GM06990 (cell line): ENCODE measurements at regions not wholly inside any gene's neighbourhood (a gene's known extent, or its start where the extent isn't known, plus 50 kb on each side); places are given as distances from the start of the nearest gene placed in this dataset.
"Not testable (repeated sequence)": the region's sequence is repeated elsewhere in the genome, so short reads cannot be mapped to it uniquely, and the experiment has no call there.

ENCODE experiments used
- DNase-seq: peaks from one replicate; pipeline ENCODE4 v3.0.0-alpha.2; 2011; ENCODE audit not compliant: insufficient read length; ENCODE audit errors: extremely low read depth
- H3K27me3 ChIP-seq: replicated peaks from 2 replicates; pipeline ENCODE4 v1.6.0; 2011; ENCODE audit warnings: low read length; ENCODE audit not compliant: control insufficient read depth, insufficient read depth
- H3K36me3 ChIP-seq: 2 replicates; pipeline ENCODE4 v1.5.1; 2011; ENCODE audit warnings: low read length; ENCODE audit not compliant: control insufficient read depth, insufficient read depth
- H3K4me3 ChIP-seq: replicated peaks from 2 replicates; pipeline ENCODE4 v1.5.1; 2011; ENCODE audit warnings: low read depth, mild to moderate bottlenecking, control low read depth, low read length
- TF ChIP-seq, protein P1 (sequence below): IDR thresholded peaks from 2 replicates; pipeline ENCODE4 v1.5.1; 2011; ENCODE audit warnings: low read length, control low read depth, mild to moderate bottlenecking, inconsistent platforms; ENCODE audit not compliant: insufficient read depth, poor library complexity, severe bottlenecking

DNA sequence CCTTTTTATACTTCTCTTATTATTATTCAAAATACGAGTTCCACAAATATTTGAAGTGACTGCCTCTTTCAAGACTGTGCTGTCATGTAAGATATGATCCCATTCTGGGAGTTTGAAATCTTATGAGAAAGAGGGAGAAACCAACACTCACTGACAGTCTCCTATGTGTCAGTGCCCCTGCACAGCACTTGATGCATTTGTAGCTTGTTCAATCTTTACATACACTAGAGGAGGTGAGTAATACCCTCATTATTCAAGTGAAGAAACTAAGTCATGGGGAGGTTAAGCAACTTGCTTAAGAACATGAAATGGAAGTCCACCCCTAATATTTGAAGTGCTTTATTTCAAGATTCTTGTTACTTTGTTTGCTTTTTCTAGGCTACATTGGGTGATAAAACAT, 459.5 kb upstream of the FANCL start:
- H3K27me3 ChIP-seq, result no peaks in the 10 kb centered on the region
- no peak overlapping the region for H3K4me3 ChIP-seq
- DNase-seq, result no peak

DNA sequence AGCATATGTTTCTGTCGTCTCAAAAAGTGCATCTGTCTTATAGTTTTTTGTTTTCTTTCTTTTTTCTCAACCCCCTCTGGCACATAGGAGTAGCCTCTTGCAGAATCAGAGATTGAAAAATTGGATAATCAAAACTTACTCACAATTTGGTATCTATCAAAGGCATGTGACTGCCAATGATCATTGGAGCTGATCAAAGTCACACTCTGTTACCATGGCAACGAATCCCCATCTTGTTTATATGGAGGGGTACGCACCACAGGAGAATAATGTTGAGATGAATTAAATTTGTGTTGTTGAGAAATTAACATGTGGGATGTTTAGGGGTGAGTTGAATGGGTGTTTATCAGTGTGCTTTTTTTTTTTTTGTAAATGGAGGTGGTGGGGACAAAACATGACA, 458.3 kb upstream of the FANCL start:
- Histone ChIP-seq H3K27me3 (no peaks in the 10 kb centered on the region), H3K4me3 (no peak overlapping the region), H3K36me3 (no peaks in the 10 kb centered on the region)
- no peak for DNase-seq
- TF ChIP-seq, protein P1, sequence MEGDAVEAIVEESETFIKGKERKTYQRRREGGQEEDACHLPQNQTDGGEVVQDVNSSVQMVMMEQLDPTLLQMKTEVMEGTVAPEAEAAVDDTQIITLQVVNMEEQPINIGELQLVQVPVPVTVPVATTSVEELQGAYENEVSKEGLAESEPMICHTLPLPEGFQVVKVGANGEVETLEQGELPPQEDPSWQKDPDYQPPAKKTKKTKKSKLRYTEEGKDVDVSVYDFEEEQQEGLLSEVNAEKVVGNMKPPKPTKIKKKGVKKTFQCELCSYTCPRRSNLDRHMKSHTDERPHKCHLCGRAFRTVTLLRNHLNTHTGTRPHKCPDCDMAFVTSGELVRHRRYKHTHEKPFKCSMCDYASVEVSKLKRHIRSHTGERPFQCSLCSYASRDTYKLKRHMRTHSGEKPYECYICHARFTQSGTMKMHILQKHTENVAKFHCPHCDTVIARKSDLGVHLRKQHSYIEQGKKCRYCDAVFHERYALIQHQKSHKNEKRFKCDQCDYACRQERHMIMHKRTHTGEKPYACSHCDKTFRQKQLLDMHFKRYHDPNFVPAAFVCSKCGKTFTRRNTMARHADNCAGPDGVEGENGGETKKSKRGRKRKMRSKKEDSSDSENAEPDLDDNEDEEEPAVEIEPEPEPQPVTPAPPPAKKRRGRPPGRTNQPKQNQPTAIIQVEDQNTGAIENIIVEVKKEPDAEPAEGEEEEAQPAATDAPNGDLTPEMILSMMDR, result no peak

More for the DNA sequence above, 459.5 kb upstream of the FANCL start:
- TF ChIP-seq, protein P1, result no peak
- no peaks in the 10 kb centered on the region for H3K36me3 ChIP-seq

DNA sequence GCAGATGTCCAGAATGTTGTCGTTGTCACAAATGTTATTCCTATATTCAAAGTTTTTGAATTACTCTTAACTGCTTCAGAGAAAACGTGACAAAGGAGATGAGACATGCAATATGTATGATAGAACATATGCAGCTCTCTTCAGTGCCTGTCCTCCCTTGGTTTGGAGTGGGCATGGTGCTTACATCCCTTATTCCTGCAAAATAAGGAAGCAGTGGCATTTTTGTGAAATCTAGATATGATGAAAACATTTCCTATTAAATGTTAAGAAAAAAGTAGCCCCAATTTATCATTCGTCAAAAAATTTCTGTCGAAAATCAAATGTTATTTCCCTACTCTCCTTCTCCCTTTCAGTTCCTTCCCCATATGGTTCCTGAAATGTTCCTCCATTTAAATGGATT, 457.5 kb upstream of the FANCL start:
- H3K27me3 ChIP-seq, result no peaks in the 10 kb centered on the region
- TF ChIP-seq, protein P1, result no peak
- no peak overlapping the region for H3K4me3 ChIP-seq
- no peaks in the 10 kb centered on the region for H3K36me3 ChIP-seq
- no peak for DNase-seq

DNA sequence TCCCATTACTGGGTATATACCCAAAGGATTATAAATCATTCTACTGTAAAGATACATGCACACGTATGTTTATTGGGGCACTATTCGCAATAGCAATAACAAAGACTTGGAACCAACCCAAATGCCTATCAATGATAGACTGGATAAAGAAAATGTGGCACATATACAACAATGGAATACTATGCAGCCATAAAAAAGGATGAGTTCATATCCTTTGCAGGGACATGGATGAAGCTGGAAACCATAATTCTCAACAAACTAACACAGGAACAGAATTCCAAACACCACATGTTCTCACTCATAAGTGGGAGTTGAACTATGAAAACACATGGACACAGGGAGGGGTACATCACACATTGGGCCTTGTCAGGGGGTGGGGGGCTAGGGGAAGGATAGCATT, 453.0 kb upstream of the FANCL start:
- not testable (repeated sequence) for H3K36me3 ChIP-seq, DNase-seq, H3K27me3 ChIP-seq, H3K4me3 ChIP-seq

DNA sequence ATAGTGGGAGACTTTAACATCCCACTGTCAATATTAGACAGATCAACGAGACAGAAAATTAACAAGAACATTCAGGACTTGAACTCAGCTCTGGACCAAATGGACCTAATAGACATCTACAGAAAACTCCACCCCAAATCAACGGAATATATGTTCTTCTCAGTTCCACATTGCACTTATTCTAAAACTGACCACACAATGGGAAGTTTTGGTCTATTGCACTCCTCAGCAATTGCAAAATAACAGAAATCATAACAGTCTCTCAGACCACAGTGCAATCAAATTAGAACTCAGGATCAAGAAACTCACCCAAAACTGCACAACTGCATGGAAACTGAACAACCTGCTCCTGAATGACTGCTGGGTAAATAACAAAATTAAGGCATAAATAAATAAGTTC, 449.9 kb upstream of the FANCL start:
- not testable (repeated sequence) for H3K36me3 ChIP-seq, H3K27me3 ChIP-seq, H3K4me3 ChIP-seq, DNase-seq

DNA sequence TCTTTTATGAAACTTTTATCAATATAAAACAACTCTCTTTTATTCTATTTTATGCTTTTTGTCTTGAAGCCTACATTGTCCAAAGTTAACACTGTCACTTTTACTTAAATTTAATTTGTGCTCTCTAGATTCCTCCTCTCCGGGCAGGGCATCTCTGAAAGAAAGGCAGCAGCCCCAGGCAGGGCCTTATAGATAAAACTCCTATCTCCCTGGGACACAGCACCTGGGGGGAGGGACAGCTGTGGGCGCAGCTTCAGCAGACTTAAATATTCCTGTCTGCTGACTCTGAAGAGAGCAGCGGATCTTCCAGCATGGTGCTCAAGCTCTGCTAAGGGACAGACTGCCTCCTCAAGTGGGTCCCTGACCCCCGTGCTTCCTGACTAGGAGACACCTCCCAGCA, 447.7 kb upstream of the FANCL start:
- H3K36me3 ChIP-seq, result no peaks in the 10 kb centered on the region
- TF ChIP-seq, protein P1, result no peak
- DNase-seq, result no peak

DNA sequence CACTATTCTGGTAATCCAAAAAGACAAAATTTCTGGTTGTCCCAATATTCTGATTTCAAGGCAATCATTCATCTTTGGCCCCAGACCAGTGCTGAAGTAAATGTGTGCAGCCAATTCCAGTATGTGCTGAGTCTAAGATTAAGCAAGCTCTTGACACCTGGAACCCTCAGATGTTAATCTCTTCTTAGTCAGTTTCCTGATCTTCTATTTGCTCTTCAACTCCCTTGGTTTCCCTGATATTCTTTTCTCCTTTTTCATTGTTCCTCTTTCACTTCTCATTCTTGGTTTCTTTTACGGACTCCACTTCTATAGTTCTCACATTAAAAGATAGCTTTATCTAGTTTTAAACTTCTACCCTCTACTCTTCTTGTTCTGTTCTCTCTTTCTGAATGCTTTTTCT, 445.7 kb upstream of the FANCL start:
- Histone ChIP-seq H3K27me3 (no peaks in the 10 kb centered on the region), H3K4me3 (no peak overlapping the region), H3K36me3 (no peaks in the 10 kb centered on the region)
- TF ChIP-seq, protein P1, result no peak
- DNase-seq, result no peak

More for the DNA sequence above, 447.7 kb upstream of the FANCL start:
- Histone ChIP-seq H3K27me3 (no peaks in the 10 kb centered on the region), H3K4me3 (no peak overlapping the region)
